ENCODE measurements at regions not wholly inside any gene's neighbourhood (a gene's known extent, or its start where the extent isn't known, plus 50 kb on each side); places are given as distances from the start of the nearest gene placed in this dataset.

GRCh38 chr2:23134726-23135125, 250.3 kb upstream of the KLHL29 start:
- intact Hi-C loops (cut with DNase I; ENCODE audit: low total_unique reads): no loop called here

DNA sequence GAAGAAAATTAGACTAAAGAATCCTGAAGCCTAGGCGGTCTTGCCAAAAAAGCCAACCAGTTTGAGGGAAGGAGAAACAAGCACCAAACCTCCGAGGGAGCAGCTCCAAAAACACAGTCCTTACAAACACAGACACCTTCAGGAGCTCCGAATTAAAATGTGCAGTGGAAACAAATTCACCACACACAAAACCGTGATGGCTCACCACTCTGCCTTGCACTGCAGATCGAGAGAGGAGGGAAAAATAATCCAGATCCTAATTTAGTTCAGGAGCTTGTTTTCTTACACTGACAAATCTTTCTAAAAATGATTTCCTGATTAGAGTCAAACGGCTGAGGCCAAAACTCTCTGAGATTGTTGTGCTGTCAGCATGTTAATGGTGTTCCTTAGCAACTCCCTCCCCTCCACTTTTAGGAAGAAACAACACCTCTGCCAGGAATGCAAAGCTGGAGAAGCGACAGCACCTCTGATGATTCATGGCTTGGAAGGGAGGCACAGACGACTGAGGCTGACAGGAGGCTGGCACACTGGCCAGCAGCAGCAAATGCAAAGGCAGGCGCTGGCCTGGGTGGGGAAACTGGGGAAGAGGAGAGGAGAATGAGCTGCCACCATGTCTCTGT, 249.4 kb upstream of the KLHL29 start:
- peak overlapping the region in 1 of 4 donors; percentile 10 for H3K4me3 ChIP-seq

More at GRCh38 chr2:23134726-23135125, 250.3 kb upstream of the KLHL29 start:
- Histone ChIP-seq H3K36me3 (no peaks in the 10 kb centered on the region), H3K27ac (no peak overlapping the region), H3K27me3 (no peaks in the 10 kb centered on the region), H3K4me3 (no peak overlapping the region), H3K9me3 (no peaks in the 10 kb centered on the region), H3K4me1 (peaks cover 9 to 16% of the 10 kb centered on the region in 2 donors)
- ATAC-seq (no peak), DNase-seq (no peak)
- in situ Hi-C loops (cut with MboI; ENCODE audit: low sequenced_read_pairs in 4 of 4): no loop called here
- TF ChIP-seq POLR2A (IDR thresholded peaks at IDR 0.05): no peak
- TF ChIP-seq, protein P1, sequence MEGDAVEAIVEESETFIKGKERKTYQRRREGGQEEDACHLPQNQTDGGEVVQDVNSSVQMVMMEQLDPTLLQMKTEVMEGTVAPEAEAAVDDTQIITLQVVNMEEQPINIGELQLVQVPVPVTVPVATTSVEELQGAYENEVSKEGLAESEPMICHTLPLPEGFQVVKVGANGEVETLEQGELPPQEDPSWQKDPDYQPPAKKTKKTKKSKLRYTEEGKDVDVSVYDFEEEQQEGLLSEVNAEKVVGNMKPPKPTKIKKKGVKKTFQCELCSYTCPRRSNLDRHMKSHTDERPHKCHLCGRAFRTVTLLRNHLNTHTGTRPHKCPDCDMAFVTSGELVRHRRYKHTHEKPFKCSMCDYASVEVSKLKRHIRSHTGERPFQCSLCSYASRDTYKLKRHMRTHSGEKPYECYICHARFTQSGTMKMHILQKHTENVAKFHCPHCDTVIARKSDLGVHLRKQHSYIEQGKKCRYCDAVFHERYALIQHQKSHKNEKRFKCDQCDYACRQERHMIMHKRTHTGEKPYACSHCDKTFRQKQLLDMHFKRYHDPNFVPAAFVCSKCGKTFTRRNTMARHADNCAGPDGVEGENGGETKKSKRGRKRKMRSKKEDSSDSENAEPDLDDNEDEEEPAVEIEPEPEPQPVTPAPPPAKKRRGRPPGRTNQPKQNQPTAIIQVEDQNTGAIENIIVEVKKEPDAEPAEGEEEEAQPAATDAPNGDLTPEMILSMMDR (IDR thresholded peaks at IDR 0.05 in 4 of 5, conservative IDR thresholded peaks at IDR 0.05 in 1 of 5): no peak

GRCh38 chr2:23137166-23137565, 247.8 kb upstream of the KLHL29 start:
- Histone ChIP-seq H3K4me1 (peaks cover 9 to 16% of the 10 kb centered on the region in 2 donors), H3K4me3 (no peak overlapping the region), H3K9me3 (no peaks in the 10 kb centered on the region), H3K27me3 (no peaks in the 10 kb centered on the region), H3K36me3 (no peaks in the 10 kb centered on the region), H3K27ac (no peak overlapping the region)
- no peak for ATAC-seq
- TF ChIP-seq, protein P1 (IDR thresholded peaks at IDR 0.05 in 4 of 5, conservative IDR thresholded peaks at IDR 0.05 in 1 of 5): no peak
- TF ChIP-seq POLR2A (IDR thresholded peaks at IDR 0.05): no peak
- no peak for DNase-seq
- intact Hi-C loops (cut with DNase I; ENCODE audit: low total_unique reads): no loop called here
- in situ Hi-C loops (cut with MboI; ENCODE audit: low sequenced_read_pairs in 4 of 4): no loop called here

More for the DNA sequence above, 249.4 kb upstream of the KLHL29 start:
- Histone ChIP-seq H3K27ac (peak overlapping the region in 3 of 4 donors; percentile 12 to 49 (median 24)), H3K4me1 (peaks cover 9 to 16% of the 10 kb centered on the region in 2 donors), H3K36me3 (no peaks in the 10 kb centered on the region), H3K9me3 (no peaks in the 10 kb centered on the region), H3K27me3 (no peaks in the 10 kb centered on the region)
- ATAC-seq: peak; percentile 68 to 98
- in situ Hi-C loops (cut with MboI; ENCODE audit: low sequenced_read_pairs in 4 of 4) (no loop called here), intact Hi-C loops (cut with DNase I; ENCODE audit: low total_unique reads) (no loop called here)
- TF ChIP-seq POLR2A (IDR thresholded peaks at IDR 0.05): no peak
- TF ChIP-seq, protein P1 (IDR thresholded peaks at IDR 0.05 in 4 of 5, conservative IDR thresholded peaks at IDR 0.05 in 1 of 5): no peak
- DNase-seq: peak; percentile 21 to 35

- ATAC-seq: no peak
- intact Hi-C loops (cut with DNase I; ENCODE audit: low total_unique reads) (no loop called here), in situ Hi-C loops (cut with MboI; ENCODE audit: low sequenced_read_pairs in 4 of 4) (no loop called here)
- H3K4me1 ChIP-seq: peaks cover 9 to 16% of the 10 kb centered on the region in 2 donors
- no peak overlapping the region for H3K27ac ChIP-seq
- no peaks in the 10 kb centered on the region for H3K9me3 ChIP-seq
- H3K36me3 ChIP-seq: no peaks in the 10 kb centered on the region
- no peak for DNase-seq
- TF ChIP-seq POLR2A (IDR thresholded peaks at IDR 0.05): no peak
- TF ChIP-seq, protein P1 (IDR thresholded peaks at IDR 0.05 in 4 of 5, conservative IDR thresholded peaks at IDR 0.05 in 1 of 5): no peak
- H3K4me3 ChIP-seq: no peak overlapping the region
- H3K27me3 ChIP-seq: no peaks in the 10 kb centered on the region
Observed at GRCh38 chr2:23138701-23139100, 246.3 kb upstream of the KLHL29 start.

- in situ Hi-C loops (cut with MboI; ENCODE audit: low sequenced_read_pairs in 4 of 4) (no loop called here), intact Hi-C loops (cut with DNase I; ENCODE audit: low total_unique reads) (no loop called here)
- no peak for TF ChIP-seq POLR2A (IDR thresholded peaks at IDR 0.05)
- TF ChIP-seq, protein P1 (IDR thresholded peaks at IDR 0.05 in 4 of 5, conservative IDR thresholded peaks at IDR 0.05 in 1 of 5): no peak
- no peaks in the 10 kb centered on the region for H3K27me3 ChIP-seq
- DNase-seq (no peak), ATAC-seq (no peak)
- H3K9me3 ChIP-seq: no peaks in the 10 kb centered on the region
- no peak overlapping the region for H3K27ac ChIP-seq
- H3K4me3 ChIP-seq: no peak overlapping the region
- no peaks in the 10 kb centered on the region for H3K36me3 ChIP-seq
- no peaks in the 10 kb centered on the region for H3K4me1 ChIP-seq
Observed at GRCh38 chr2:23145460-23145859, 239.5 kb upstream of the KLHL29 start.

Data from gastrocnemius medialis (tissue), 4 donors.